Astrocyte (in vitro differentiated cells and primary cell): ENCODE measurements at regions not wholly inside any gene's neighbourhood (a gene's known extent, or its start where the extent isn't known, plus 50 kb on each side); places are given as distances from the start of the nearest gene placed in this dataset.
"Not testable (repeated sequence)": the region's sequence is repeated elsewhere in the genome, so short reads cannot be mapped to it uniquely, and the experiment has no call there.

Experiments
- DNase-seq: peaks from one replicate; pipeline ENCODE4 v3.0.0-alpha.2; 2010; ENCODE audit warnings: low read depth
- FAIRE-seq: peaks from 2 replicates; lab custom pipeline; 2011; peaks lifted over from hg19 to GRCh38; lab: Jason Lieb, UNC
- H2AFZ ChIP-seq: 2 replicates; pipeline ENCODE4 v1.6.0; 2012; ENCODE audit warnings: low read depth, low read length, inconsistent platforms
- H3K27ac ChIP-seq: 2 replicates; pipeline ENCODE4 v1.5.1; 2011; ENCODE audit warnings: low read depth, low read length, inconsistent platforms
- H3K27me3 ChIP-seq: 2 replicates; pipeline ENCODE4 v1.6.0; 2011; ENCODE audit warnings: low read length, inconsistent platforms; ENCODE audit not compliant: insufficient read depth
- H3K36me3 ChIP-seq: 2 replicates; pipeline ENCODE4 v1.5.1; 2011; ENCODE audit warnings: low read length, inconsistent platforms; ENCODE audit not compliant: insufficient read depth
- H3K4me1 ChIP-seq: 2 replicates; pipeline ENCODE4 v1.5.1; 2011; ENCODE audit warnings: low read length, inconsistent platforms; ENCODE audit not compliant: insufficient read depth
- H3K4me2 ChIP-seq: 2 replicates; pipeline ENCODE4 v1.6.0; 2012; ENCODE audit warnings: low read length, inconsistent platforms
- H3K4me3 ChIP-seq: 2 replicates; pipeline ENCODE4 v1.5.1; 2011; ENCODE audit warnings: low read depth, mild to moderate bottlenecking, low read length, inconsistent platforms; ENCODE audit not compliant: insufficient read depth
- H3K79me2 ChIP-seq: 2 replicates; pipeline ENCODE4 v1.6.0; 2012; ENCODE audit warnings: mild to moderate bottlenecking, low read length, inconsistent platforms; ENCODE audit not compliant: insufficient read depth
- H3K9ac ChIP-seq: 2 replicates; pipeline ENCODE4 v1.6.0; 2012; ENCODE audit warnings: mild to moderate bottlenecking, low read length, inconsistent platforms
- H3K9me3 ChIP-seq: 2 replicates; pipeline ENCODE4 v1.5.1; 2012; ENCODE audit warnings: low read depth, mild to moderate bottlenecking, low read length, inconsistent platforms; ENCODE audit not compliant: insufficient read depth
- H4K20me1 ChIP-seq: 2 replicates; pipeline ENCODE4 v1.6.0; 2012; ENCODE audit warnings: low read length, inconsistent platforms; ENCODE audit not compliant: insufficient read depth
- H3K27ac Mint-ChIP-seq: one replicate; pipeline ENCODE4 v1.8.0; 2021; ENCODE audit warnings: mild to moderate bottlenecking, mixed read lengths; ENCODE audit not compliant: unreplicated experiment
- H3K27me3 Mint-ChIP-seq: one replicate; pipeline ENCODE4 v1.8.0; 2021; ENCODE audit warnings: low read depth, mixed read lengths; ENCODE audit not compliant: unreplicated experiment
- H3K36me3 Mint-ChIP-seq: one replicate; pipeline ENCODE4 v1.8.0; 2021; ENCODE audit warnings: low read depth, mixed read lengths; ENCODE audit not compliant: unreplicated experiment
- H3K4me1 Mint-ChIP-seq: one replicate; pipeline ENCODE4 v1.8.0; 2021; ENCODE audit warnings: low read depth, mixed read lengths; ENCODE audit not compliant: unreplicated experiment
- H3K4me3 Mint-ChIP-seq: one replicate; pipeline ENCODE4 v1.8.0; 2021; ENCODE audit warnings: mild to moderate bottlenecking, moderate library complexity, mixed read lengths; ENCODE audit not compliant: unreplicated experiment
- H3K9me3 Mint-ChIP-seq: one replicate; pipeline ENCODE4 v1.8.0; 2021; ENCODE audit warnings: mild to moderate bottlenecking, mixed read lengths; ENCODE audit not compliant: unreplicated experiment
- CTCF ChIP-seq: IDR thresholded peaks from 2 replicates; pipeline ENCODE4 v1.5.1; 2011; ENCODE audit warnings: low read depth, mild to moderate bottlenecking, inconsistent platforms, low read length, moderate library complexity; ENCODE audit not compliant: insufficient read depth
- EZH2 ChIP-seq: IDR thresholded peaks from 2 replicates; pipeline ENCODE4 v1.6.1; 2012; ENCODE audit warnings: mild to moderate bottlenecking, low read length, inconsistent platforms; ENCODE audit not compliant: insufficient read depth

GRCh38 chr18:71038196-71038595, 749.4 kb downstream of the SOCS6 start:
- H3K4me3 ChIP-seq = no peak overlapping the region
- Mint-ChIP-seq H3K9me3 (peaks cover 4% of the 10 kb centered on the region), H3K4me1 (no peaks in the 10 kb centered on the region), H3K27ac (no peak overlapping the region), H3K27me3 (no peaks in the 10 kb centered on the region), H3K4me3 (no peak overlapping the region), H3K36me3 (no peaks in the 10 kb centered on the region)
- no peaks in the 10 kb centered on the region for H3K79me2 ChIP-seq
- H3K9me3 ChIP-seq = no peaks in the 10 kb centered on the region
- DNase-seq (no peak), FAIRE-seq (no peak)
- H2AFZ ChIP-seq = no peak overlapping the region
- no peak overlapping the region for H3K9ac ChIP-seq
- peaks cover 8% of the 10 kb centered on the region for H3K4me1 ChIP-seq
- no peak overlapping the region for H3K27ac ChIP-seq
- no peaks in the 10 kb centered on the region for H4K20me1 ChIP-seq
- no peak overlapping the region for H3K4me2 ChIP-seq
- TF ChIP-seq CTCF (no peak), EZH2 (no peak)
- no peaks in the 10 kb centered on the region for H3K27me3 ChIP-seq
- H3K36me3 ChIP-seq = no peaks in the 10 kb centered on the region

- Histone ChIP-seq H3K4me2 (peak overlapping the region; percentile 36), H3K27me3 (no peaks in the 10 kb centered on the region), H3K27ac (peak overlapping the region; percentile 59), H3K9me3 (no peaks in the 10 kb centered on the region), H3K9ac (peak overlapping the region; percentile 44), H3K79me2 (no peaks in the 10 kb centered on the region), H3K4me3 (no peak overlapping the region), H4K20me1 (no peaks in the 10 kb centered on the region), H3K36me3 (no peaks in the 10 kb centered on the region), H2AFZ (no peak overlapping the region), H3K4me1 (peaks cover 8% of the 10 kb centered on the region)
- FAIRE-seq (no peak), DNase-seq (peak; percentile 84)
- Mint-ChIP-seq H3K27me3 (no peaks in the 10 kb centered on the region), H3K4me1 (no peaks in the 10 kb centered on the region), H3K27ac (no peak overlapping the region), H3K36me3 (no peaks in the 10 kb centered on the region), H3K4me3 (no peak overlapping the region), H3K9me3 (peaks cover 9% of the 10 kb centered on the region)
- TF ChIP-seq CTCF (no peak), EZH2 (no peak)
Observed at GRCh38 chr18:71036783-71037182, 747.9 kb downstream of the SOCS6 start.

- not testable (repeated sequence) for H3K36me3 Mint-ChIP-seq, H3K4me1 Mint-ChIP-seq, DNase-seq, H3K4me3 Mint-ChIP-seq, H3K9me3 ChIP-seq, H3K9ac ChIP-seq, H3K36me3 ChIP-seq, H3K27ac ChIP-seq, H3K4me1 ChIP-seq, H2AFZ ChIP-seq, FAIRE-seq, H3K4me3 ChIP-seq, H3K79me2 ChIP-seq, H3K27me3 Mint-ChIP-seq, H3K27me3 ChIP-seq, H3K4me2 ChIP-seq, H3K27ac Mint-ChIP-seq, H4K20me1 ChIP-seq
- H3K9me3 Mint-ChIP-seq = peaks cover 17% of the 10 kb centered on the region
Observed at GRCh38 chr18:71031296-71032191, 742.7 kb downstream of the SOCS6 start.

- not testable (repeated sequence) for H3K9ac ChIP-seq, H3K9me3 ChIP-seq, H3K79me2 ChIP-seq, H4K20me1 ChIP-seq, H3K27ac Mint-ChIP-seq, H3K27ac ChIP-seq, H3K4me1 Mint-ChIP-seq, H2AFZ ChIP-seq, FAIRE-seq, H3K4me1 ChIP-seq, H3K4me3 Mint-ChIP-seq, H3K36me3 ChIP-seq, DNase-seq, H3K27me3 Mint-ChIP-seq, H3K4me3 ChIP-seq, H3K4me2 ChIP-seq, H3K27me3 ChIP-seq, H3K36me3 Mint-ChIP-seq
- peaks cover 17% of the 10 kb centered on the region for H3K9me3 Mint-ChIP-seq
Observed at GRCh38 chr18:71030085-71030484, 741.2 kb downstream of the SOCS6 start.
